NT2/D1 (cell line): ENCODE measurements at regions not wholly inside any gene's neighbourhood (a gene's known extent, or its start where the extent isn't known, plus 50 kb on each side); places are given as distances from the start of the nearest gene placed in this dataset.

Experiments used
- YY1 ChIP-seq: IDR thresholded peaks from 2 replicates; pipeline ENCODE4 v1.6.1; 2011; ENCODE audit not compliant: insufficient read length, insufficient read depth
- ZNF274 ChIP-seq: IDR thresholded peaks from 2 replicates; pipeline ENCODE4 v1.6.1; 2011; ENCODE audit warnings: mild to moderate bottlenecking, low read depth, low read length

DNA sequence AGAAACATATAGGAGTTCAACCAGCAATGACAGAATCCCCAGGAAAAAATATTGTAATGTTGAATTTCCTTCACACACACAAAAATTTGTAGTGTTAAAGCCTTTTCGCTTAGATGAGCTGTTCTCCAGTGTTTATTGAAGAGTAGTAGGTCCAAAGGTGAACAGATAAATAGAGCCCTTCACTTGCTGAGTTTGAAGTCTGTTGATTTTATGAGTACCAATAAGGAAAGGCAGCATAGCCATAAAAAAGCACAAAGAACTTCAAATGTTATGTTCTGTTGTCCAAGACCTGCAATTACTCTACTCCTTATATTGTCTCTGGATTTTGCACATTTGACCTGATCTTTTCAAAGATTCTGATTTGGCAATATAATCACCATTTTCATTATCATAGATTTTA is 362.7 kb upstream of the B3GALT2 start:
- TF ChIP-seq YY1 (no peak), ZNF274 (no peak)
